MM.1S (cell line): ENCODE measurements at regions not wholly inside any gene's neighbourhood (a gene's known extent, or its start where the extent isn't known, plus 50 kb on each side); places are given as distances from the start of the nearest gene placed in this dataset.

Experiments used
- DNase-seq: peaks from one replicate; pipeline ENCODE4 v3.0.0-alpha.2; 2015
- H2AFZ ChIP-seq: fragments of 300-600 bp; sonication (generic); 2 replicates; pipeline ENCODE4 v1.6.0; 2016; ENCODE audit warnings: antibody characterized with exemption, low read length
- H3F3A ChIP-seq: fragments of 300-600 bp; sonication (generic); 2 replicates; pipeline ENCODE4 v1.6.1; 2016; ENCODE audit warnings: mild to moderate bottlenecking, antibody characterized with exemption, low read length, moderate library complexity, mixed read lengths; ENCODE audit not compliant: insufficient read depth
- H3K27ac ChIP-seq: fragments of 300-600 bp; sonication (generic); 2 replicates; pipeline ENCODE4 v1.5.1; 2016; ENCODE audit warnings: mild to moderate bottlenecking, low read length
- H3K27me3 ChIP-seq: fragments of 300-600 bp; sonication (generic); replicated peaks from 2 replicates; pipeline ENCODE4 v1.6.0; 2016; ENCODE audit warnings: low read length; ENCODE audit not compliant: insufficient read depth
- H3K36me3 ChIP-seq: fragments of 300-600 bp; sonication (generic); replicated peaks from 2 replicates; pipeline ENCODE4 v1.6.1; 2016; ENCODE audit warnings: mild to moderate bottlenecking, low read length, mixed read lengths; ENCODE audit not compliant: insufficient read depth
- H3K4me1 ChIP-seq: fragments of 300-600 bp; sonication (generic); 2 replicates; pipeline ENCODE4 v1.6.1; 2016; ENCODE audit warnings: low read length, mixed read lengths
- H3K4me2 ChIP-seq: fragments of 300-600 bp; sonication (generic); 2 replicates; pipeline ENCODE4 v1.6.0; 2016; ENCODE audit warnings: low read depth, low read length
- H3K4me3 ChIP-seq: fragments of 300-600 bp; sonication (generic); 2 replicates; pipeline ENCODE4 v1.5.1; 2016; ENCODE audit warnings: low read length, mixed read lengths
- H3K79me2 ChIP-seq: fragments of 300-600 bp; sonication (generic); 2 replicates; pipeline ENCODE4 v1.6.1; 2016; ENCODE audit warnings: mixed run types, low read length, mixed read lengths
- H3K9ac ChIP-seq: fragments of 300-600 bp; sonication (generic); 2 replicates; pipeline ENCODE4 v1.6.1; 2016; ENCODE audit warnings: low read length, mixed read lengths
- H3K9me2 ChIP-seq: fragments of 300-600 bp; sonication (generic); replicated peaks from 2 replicates; pipeline ENCODE4 v1.6.1; 2016; ENCODE audit warnings: mild to moderate bottlenecking, low read length, mixed read lengths; ENCODE audit not compliant: insufficient read depth
- H3K9me3 ChIP-seq: fragments of 300-600 bp; sonication (generic); replicated peaks from 2 replicates; pipeline ENCODE4 v1.6.1; 2016; ENCODE audit warnings: mild to moderate bottlenecking, low read length, mixed read lengths; ENCODE audit not compliant: insufficient read depth
- H4K20me1 ChIP-seq: fragments of 300-600 bp; sonication (generic); 2 replicates; pipeline ENCODE4 v1.6.1; 2016; ENCODE audit warnings: mild to moderate bottlenecking, low read length, moderate library complexity, mixed read lengths; ENCODE audit not compliant: insufficient read depth
- EZH2 ChIP-seq: fragments of 300-600 bp; sonication (generic); optimal IDR thresholded peaks from 2 replicates; pipeline ENCODE3; 2017; ENCODE audit warnings: low read depth, mild to moderate bottlenecking, antibody characterized with exemption, low read length, mixed read lengths
- EZH2phosphoT487 ChIP-seq: fragments of 300-600 bp; sonication (generic); IDR thresholded peaks from 2 replicates; pipeline ENCODE4 v1.6.1; 2018; ENCODE audit warnings: antibody characterized with exemption, low read length
- TF ChIP-seq, protein P1 (sequence below): fragments of 300-600 bp; sonication (generic); IDR thresholded peaks from 2 replicates; pipeline ENCODE4 v1.5.1; 2016; ENCODE audit warnings: antibody characterized with exemption, low read length, mixed read lengths

GRCh38 chr13:34256236-34256635 lies 438.3 kb downstream of the RFC3 start:
- Histone ChIP-seq H3K27me3 (no peaks in the 10 kb centered on the region), H3K79me2 (no peaks in the 10 kb centered on the region), H4K20me1 (no peaks in the 10 kb centered on the region), H3K9me3 (no peaks in the 10 kb centered on the region), H3F3A (no peaks in the 10 kb centered on the region), H3K9ac (no peak overlapping the region), H3K27ac (no peak overlapping the region), H3K4me2 (no peak overlapping the region), H3K9me2 (no peaks in the 10 kb centered on the region), H2AFZ (no peak overlapping the region), H3K4me3 (no peak overlapping the region), H3K36me3 (no peaks in the 10 kb centered on the region), H3K4me1 (no peaks in the 10 kb centered on the region)
- no peak for DNase-seq
- TF ChIP-seq, protein P1, sequence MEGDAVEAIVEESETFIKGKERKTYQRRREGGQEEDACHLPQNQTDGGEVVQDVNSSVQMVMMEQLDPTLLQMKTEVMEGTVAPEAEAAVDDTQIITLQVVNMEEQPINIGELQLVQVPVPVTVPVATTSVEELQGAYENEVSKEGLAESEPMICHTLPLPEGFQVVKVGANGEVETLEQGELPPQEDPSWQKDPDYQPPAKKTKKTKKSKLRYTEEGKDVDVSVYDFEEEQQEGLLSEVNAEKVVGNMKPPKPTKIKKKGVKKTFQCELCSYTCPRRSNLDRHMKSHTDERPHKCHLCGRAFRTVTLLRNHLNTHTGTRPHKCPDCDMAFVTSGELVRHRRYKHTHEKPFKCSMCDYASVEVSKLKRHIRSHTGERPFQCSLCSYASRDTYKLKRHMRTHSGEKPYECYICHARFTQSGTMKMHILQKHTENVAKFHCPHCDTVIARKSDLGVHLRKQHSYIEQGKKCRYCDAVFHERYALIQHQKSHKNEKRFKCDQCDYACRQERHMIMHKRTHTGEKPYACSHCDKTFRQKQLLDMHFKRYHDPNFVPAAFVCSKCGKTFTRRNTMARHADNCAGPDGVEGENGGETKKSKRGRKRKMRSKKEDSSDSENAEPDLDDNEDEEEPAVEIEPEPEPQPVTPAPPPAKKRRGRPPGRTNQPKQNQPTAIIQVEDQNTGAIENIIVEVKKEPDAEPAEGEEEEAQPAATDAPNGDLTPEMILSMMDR = no peak
- TF ChIP-seq EZH2phosphoT487 = no peak
- no peak for TF ChIP-seq EZH2

DNA sequence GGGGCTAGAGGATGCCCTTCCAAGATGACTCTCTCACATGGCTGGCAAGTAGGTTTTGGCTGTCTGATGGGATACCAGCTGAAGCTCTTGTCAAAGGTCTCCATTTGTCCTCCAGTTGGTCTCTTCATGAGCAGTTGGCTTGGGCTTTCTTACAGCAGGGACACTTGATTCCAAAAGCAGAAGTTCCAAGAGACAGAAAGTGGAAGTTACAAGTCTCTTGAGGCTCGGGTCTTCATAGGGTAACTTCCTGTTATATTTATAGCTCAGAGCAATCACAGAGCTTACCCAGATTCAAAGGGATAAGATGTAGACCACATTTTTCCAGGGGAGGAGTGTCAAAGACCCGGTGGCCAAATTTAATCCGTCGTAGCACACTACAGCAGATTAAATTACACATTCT lies 440.0 kb downstream of the RFC3 start:
- Histone ChIP-seq H3K36me3 (no peaks in the 10 kb centered on the region), H3K27me3 (no peaks in the 10 kb centered on the region), H3K4me2 (no peak overlapping the region), H3K9ac (no peak overlapping the region), H3K9me2 (no peaks in the 10 kb centered on the region), H3K4me1 (no peaks in the 10 kb centered on the region), H3K4me3 (no peak overlapping the region), H3K79me2 (no peaks in the 10 kb centered on the region), H3F3A (no peaks in the 10 kb centered on the region), H4K20me1 (no peaks in the 10 kb centered on the region), H3K9me3 (no peaks in the 10 kb centered on the region), H2AFZ (no peak overlapping the region), H3K27ac (no peak overlapping the region)
- TF ChIP-seq, protein P1 = no peak
- TF ChIP-seq EZH2phosphoT487 (no peak), EZH2 (no peak)
- no peak for DNase-seq

DNA sequence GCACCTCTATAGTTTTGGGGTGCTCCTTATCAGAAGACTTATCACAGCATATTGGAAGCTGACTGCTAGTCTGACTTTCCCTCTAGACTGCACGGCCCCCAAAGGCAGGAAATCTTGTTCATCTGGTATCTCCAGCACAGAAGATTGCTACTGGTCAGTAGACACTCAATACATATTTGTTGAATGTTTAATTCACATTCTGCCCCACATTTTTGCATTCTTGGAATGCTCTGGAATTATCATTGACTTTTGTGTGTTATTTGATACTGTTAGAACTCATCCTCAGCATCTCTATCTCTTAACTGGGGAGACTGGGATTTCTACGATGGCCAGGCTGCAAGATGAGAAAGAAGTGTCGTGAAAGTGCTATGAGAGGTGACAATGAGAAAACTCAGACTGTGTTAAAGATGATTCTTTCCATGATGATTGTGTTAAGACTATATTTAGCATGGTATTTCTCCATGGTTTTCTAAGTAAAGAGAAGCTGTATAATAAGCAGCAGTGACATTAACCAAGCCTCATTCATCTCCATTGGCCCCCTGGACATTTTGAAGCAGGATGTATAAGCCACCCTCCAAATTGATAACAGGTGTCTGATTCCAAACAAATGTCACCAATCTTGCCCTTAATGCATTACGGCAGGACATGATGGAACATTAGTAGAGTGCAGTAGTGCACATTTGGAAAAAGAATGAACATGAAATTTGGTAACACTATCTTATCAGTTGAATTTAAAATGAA lies 440.9 kb downstream of the RFC3 start:
- no peak overlapping the region for H3K4me2 ChIP-seq
- no peak overlapping the region for H3K4me3 ChIP-seq
- TF ChIP-seq, protein P1 = no peak
- TF ChIP-seq EZH2 = no peak
- no peak for TF ChIP-seq EZH2phosphoT487
- no peaks in the 10 kb centered on the region for H3F3A ChIP-seq
- no peak overlapping the region for H3K9ac ChIP-seq
- no peak for DNase-seq
- H3K27ac ChIP-seq = no peak overlapping the region
- H3K36me3 ChIP-seq = no peaks in the 10 kb centered on the region
- no peaks in the 10 kb centered on the region for H3K27me3 ChIP-seq
- H3K9me2 ChIP-seq = no peaks in the 10 kb centered on the region
- H3K4me1 ChIP-seq = no peaks in the 10 kb centered on the region
- H2AFZ ChIP-seq = no peak overlapping the region
- no peaks in the 10 kb centered on the region for H3K79me2 ChIP-seq
- no peaks in the 10 kb centered on the region for H4K20me1 ChIP-seq
- H3K9me3 ChIP-seq = no peaks in the 10 kb centered on the region
